Urinary bladder (tissue), 3 donors: ENCODE measurements at regions not wholly inside any gene's neighbourhood (a gene's known extent, or its start where the extent isn't known, plus 50 kb on each side); places are given as distances from the start of the nearest gene placed in this dataset.

Experiments used
- DNase-seq: peaks from one replicate; pipeline ENCODE4 v3.0.0-alpha.2; 2015; ENCODE audit errors: extremely low spot score
- H3K27ac ChIP-seq: one replicate; pipeline ENCODE4 v1.5.1; 2013; ENCODE audit warnings: low read depth, mild to moderate bottlenecking, moderate library complexity
- H3K36me3 ChIP-seq: one replicate; pipeline ENCODE4 v1.6.1; 2013; ENCODE audit warnings: mild to moderate bottlenecking, moderate library complexity; ENCODE audit not compliant: insufficient read depth
- H3K4me1 ChIP-seq: one replicate; pipeline ENCODE4 v1.6.1; 2013; ENCODE audit warnings: mild to moderate bottlenecking, moderate library complexity; ENCODE audit not compliant: insufficient read depth
- H3K4me3 ChIP-seq: one replicate; pipeline ENCODE4 v1.5.1; 2013; ENCODE audit warnings: low read depth, low read length
- whole genome bisulfite sequencing: extraction: QIAGEN DNeasy Blood & Tissue Kit; methylation state at CpG from one replicate; pipeline ENCODE4 v1.1.7; 2013; 5-methylcytosine and 5-hydroxymethylcytosine counted together
- donor health status: healthy with polysubstance abuse.
- donor health status: healthy.

GRCh38 chr6:99746261-99746895 lies 139.7 kb downstream of the PRDM13 start:
- DNase-seq, result peak; percentile 3
- Histone ChIP-seq H3K27ac (no peak overlapping the region), H3K36me3 (no peaks in the 10 kb centered on the region), H3K4me1 (no peaks in the 10 kb centered on the region), H3K4me3 (no peak overlapping the region)
- WGBS, result under 1% methylated on average over 6 of the region's 6 CpGs

- no peak for DNase-seq
- Histone ChIP-seq H3K4me3 (no peak overlapping the region), H3K27ac (no peak overlapping the region), H3K4me1 (no peaks in the 10 kb centered on the region), H3K36me3 (no peaks in the 10 kb centered on the region)
- WGBS, result 68% methylated on average over 1 of the region's 1 CpG
Observed at GRCh38 chr6:99761711-99762110, 155.1 kb downstream of the PRDM13 start.

- H3K4me1 ChIP-seq, result no peaks in the 10 kb centered on the region
- H3K4me3 ChIP-seq, result no peak overlapping the region
- no peaks in the 10 kb centered on the region for H3K36me3 ChIP-seq
- no peak for DNase-seq
- 85% methylated on average over 1 of the region's 1 CpG for WGBS
- H3K27ac ChIP-seq, result no peak overlapping the region
Observed at GRCh38 chr6:99768166-99768565, 161.5 kb downstream of the PRDM13 start.

- no peak for DNase-seq
- Histone ChIP-seq H3K27ac (no peak overlapping the region), H3K36me3 (no peaks in the 10 kb centered on the region), H3K4me3 (no peak overlapping the region), H3K4me1 (no peaks in the 10 kb centered on the region)
- WGBS, result 87% methylated on average over 9 of the region's 9 CpGs
Observed at GRCh38 chr6:99779631-99780555, 173.3 kb downstream of the PRDM13 start.

GRCh38 chr6:99780556-99780885 lies 173.9 kb downstream of the PRDM13 start:
- DNase-seq, result no peak
- Histone ChIP-seq H3K4me3 (no peak overlapping the region), H3K4me1 (no peaks in the 10 kb centered on the region), H3K36me3 (no peaks in the 10 kb centered on the region), H3K27ac (no peak overlapping the region)
- 85% methylated on average over 3 of the region's 3 CpGs for WGBS

GRCh38 chr6:99789767-99790166 lies 183.1 kb downstream of the PRDM13 start:
- no peak overlapping the region for H3K27ac ChIP-seq
- 42% methylated on average over 1 of the region's 1 CpG for WGBS
- no peaks in the 10 kb centered on the region for H3K36me3 ChIP-seq
- no peaks in the 10 kb centered on the region for H3K4me1 ChIP-seq
- no peak overlapping the region for H3K4me3 ChIP-seq
- DNase-seq, result no peak

- H3K36me3 ChIP-seq, result no peaks in the 10 kb centered on the region
- no peak overlapping the region for H3K4me3 ChIP-seq
- no peak overlapping the region for H3K27ac ChIP-seq
- no peaks in the 10 kb centered on the region for H3K4me1 ChIP-seq
- DNase-seq, result no peak
Observed at GRCh38 chr6:99790679-99791078, 184.0 kb downstream of the PRDM13 start.

GRCh38 chr6:99801805-99802204 lies 192.2 kb downstream of the MCHR2 start:
- Histone ChIP-seq H3K27ac (no peak overlapping the region), H3K4me3 (no peak overlapping the region), H3K36me3 (no peaks in the 10 kb centered on the region), H3K4me1 (no peaks in the 10 kb centered on the region)
- no peak for DNase-seq
- WGBS, result 86% methylated on average over 1 of the region's 1 CpG

GRCh38 chr6:99802396-99803031 lies 191.5 kb downstream of the MCHR2 start:
- DNase-seq, result no peak
- 40% methylated on average over 10 of the region's 10 CpGs for WGBS
- H3K27ac ChIP-seq, result no peak overlapping the region
- no peaks in the 10 kb centered on the region for H3K4me1 ChIP-seq
- H3K4me3 ChIP-seq, result no peak overlapping the region
- no peaks in the 10 kb centered on the region for H3K36me3 ChIP-seq

- no peak overlapping the region for H3K4me3 ChIP-seq
- 76% methylated on average over 2 of the region's 2 CpGs for WGBS
Observed at GRCh38 chr6:99808992-99809391, 185.0 kb downstream of the MCHR2 start.

GRCh38 chr6:99810295-99810694 lies 183.7 kb downstream of the MCHR2 start:
- no peak for DNase-seq
- H3K4me3 ChIP-seq, result no peak overlapping the region
- WGBS, result 82% methylated on average over 1 of the region's 1 CpG

More at GRCh38 chr6:99808992-99809391, 185.0 kb downstream of the MCHR2 start:
- Histone ChIP-seq H3K36me3 (no peaks in the 10 kb centered on the region), H3K27ac (no peak overlapping the region), H3K4me1 (no peaks in the 10 kb centered on the region)
- no peak for DNase-seq

GRCh38 chr6:99810942-99811620 lies 182.9 kb downstream of the MCHR2 start:
- no peaks in the 10 kb centered on the region for H3K4me1 ChIP-seq

More at GRCh38 chr6:99810295-99810694, 183.7 kb downstream of the MCHR2 start:
- no peaks in the 10 kb centered on the region for H3K36me3 ChIP-seq
- H3K4me1 ChIP-seq, result no peaks in the 10 kb centered on the region
- H3K27ac ChIP-seq, result no peak overlapping the region

GRCh38 chr6:99811636-99812035 lies 182.4 kb downstream of the MCHR2 start:
- Histone ChIP-seq H3K27ac (no peak overlapping the region), H3K36me3 (no peaks in the 10 kb centered on the region), H3K4me3 (no peak overlapping the region), H3K4me1 (no peaks in the 10 kb centered on the region)
- 85% methylated on average over 1 of the region's 1 CpG for WGBS
- DNase-seq, result no peak

More at GRCh38 chr6:99810942-99811620, 182.9 kb downstream of the MCHR2 start:
- H3K36me3 ChIP-seq, result no peaks in the 10 kb centered on the region
- no peak overlapping the region for H3K27ac ChIP-seq
- no peak for DNase-seq
- no peak overlapping the region for H3K4me3 ChIP-seq
- WGBS, result 72% methylated on average over 3 of the region's 3 CpGs
